ENCODE measurements at regions not wholly inside any gene's neighbourhood (a gene's known extent, or its start where the extent isn't known, plus 50 kb on each side); places are given as distances from the start of the nearest gene placed in this dataset.
"Not testable (repeated sequence)": the region's sequence is repeated elsewhere in the genome, so short reads cannot be mapped to it uniquely, and the experiment has no call there.

GRCh38 chr17:31677681-31678080 is 181.4 kb downstream of the COPRS start:
- DNase-seq (ENCODE audit: low spot score), result no peak

GRCh38 chr17:31677036-31677435 is 182.0 kb downstream of the COPRS start:
- no peak for DNase-seq (ENCODE audit: low spot score)

GRCh38 chr17:31675392-31675791 is 183.7 kb downstream of the COPRS start:
- not testable (repeated sequence) for DNase-seq (ENCODE audit: low spot score)

GRCh38 chr17:31674717-31675349 is 184.2 kb downstream of the COPRS start:
- DNase-seq (ENCODE audit: low spot score), result no peak

GRCh38 chr17:31674305-31674704 is 184.7 kb downstream of the COPRS start:
- no peak for DNase-seq (ENCODE audit: low spot score)

- DNase-seq (ENCODE audit: low spot score), result no peak
These were observed 186.0 kb downstream of the COPRS start for GRCh38 chr17:31673076-31673475.

GRCh38 chr17:31672161-31672819 is 186.8 kb downstream of the COPRS start:
- no peak for DNase-seq (ENCODE audit: low spot score)

GRCh38 chr17:31663576-31663975 is 195.5 kb downstream of the COPRS start:
- no peak for DNase-seq (ENCODE audit: low spot score)

- no peak for DNase-seq (ENCODE audit: low spot score)
These were observed 198.4 kb downstream of the COPRS start for GRCh38 chr17:31660684-31661083.

- no peak for DNase-seq (ENCODE audit: low spot score)
These were observed 201.2 kb downstream of the COPRS start for GRCh38 chr17:31657876-31658275.

- no peak for DNase-seq (ENCODE audit: low spot score)
These were observed 204.1 kb downstream of the COPRS start for GRCh38 chr17:31654936-31655335.

GRCh38 chr17:31653691-31654090 is 205.4 kb downstream of the COPRS start:
- no peak for DNase-seq (ENCODE audit: low spot score)

GRCh38 chr17:31650756-31651520 is 208.1 kb downstream of the COPRS start:
- DNase-seq (ENCODE audit: low spot score), result no peak

GRCh38 chr17:31649302-31649701 is 209.7 kb downstream of the COPRS start:
- DNase-seq (ENCODE audit: low spot score), result no peak

GRCh38 chr17:31647661-31648060 is 211.4 kb downstream of the COPRS start:
- no peak for DNase-seq (ENCODE audit: low spot score)

GRCh38 chr17:31646642-31647041 is 212.4 kb downstream of the COPRS start:
- DNase-seq (ENCODE audit: low spot score), result no peak

- DNase-seq (ENCODE audit: low spot score), result no peak
These were observed 213.7 kb downstream of the COPRS start for GRCh38 chr17:31645351-31645750.

GRCh38 chr17:31631766-31632165 is 227.3 kb downstream of the COPRS start:
- DNase-seq (ENCODE audit: low spot score), result no peak

GRCh38 chr17:31630866-31631265 is 228.2 kb downstream of the COPRS start:
- DNase-seq (ENCODE audit: low spot score), result not testable (repeated sequence)

- DNase-seq (ENCODE audit: low spot score), result no peak
These were observed 229.2 kb downstream of the COPRS start for GRCh38 chr17:31629696-31630470.

- DNase-seq (ENCODE audit: low spot score), result no peak
These were observed 231.1 kb downstream of the COPRS start for GRCh38 chr17:31627960-31628359.

- no peak for DNase-seq (ENCODE audit: low spot score)
These were observed 232.5 kb downstream of the RAB11FIP4 start for GRCh38 chr17:31623990-31624389.

All from HuH-7.5 (cell line).